ENCODE measurements at regions not wholly inside any gene's neighbourhood (a gene's known extent, or its start where the extent isn't known, plus 50 kb on each side); places are given as distances from the start of the nearest gene placed in this dataset.

GRCh38 chr18:64919971-64920570, 771.2 kb upstream of the LINC00305 start:
- no peak overlapping the region for H3K4me3 ChIP-seq (ENCODE audit: low read depth, low read length)
- TF ChIP-seq CTCF (IDR thresholded peaks at IDR 0.05; ENCODE audit: low read depth, low read length) (no peak), POLR2A (IDR thresholded peaks at IDR 0.05; ENCODE audit: extremely low read depth, insufficient read length) (no peak), MYC (IDR thresholded peaks at IDR 0.05; ENCODE audit: low read depth, low read length) (no peak), MAX (IDR thresholded peaks at IDR 0.05; ENCODE audit: low read depth, low read length) (no peak)
- DNase-seq (ENCODE audit: low read depth): no peak

- TF ChIP-seq POLR2A (IDR thresholded peaks at IDR 0.05; ENCODE audit: extremely low read depth, insufficient read length): no peak
- TF ChIP-seq MYC (IDR thresholded peaks at IDR 0.05; ENCODE audit: low read depth, low read length): no peak
- no peak for TF ChIP-seq MAX (IDR thresholded peaks at IDR 0.05; ENCODE audit: low read depth, low read length)
- no peak for TF ChIP-seq CTCF (IDR thresholded peaks at IDR 0.05; ENCODE audit: low read depth, low read length)
- H3K4me3 ChIP-seq (ENCODE audit: low read depth, low read length): no peak overlapping the region
- no peak for DNase-seq (ENCODE audit: low read depth)
Observed at GRCh38 chr18:64918851-64919250, 770.0 kb upstream of the LINC00305 start.

- TF ChIP-seq POLR2A (IDR thresholded peaks at IDR 0.05; ENCODE audit: extremely low read depth, insufficient read length) (no peak), MAX (IDR thresholded peaks at IDR 0.05; ENCODE audit: low read depth, low read length) (no peak), CTCF (IDR thresholded peaks at IDR 0.05; ENCODE audit: low read depth, low read length) (no peak), MYC (IDR thresholded peaks at IDR 0.05; ENCODE audit: low read depth, low read length) (no peak)
- DNase-seq (ENCODE audit: low read depth): no peak
- no peak overlapping the region for H3K4me3 ChIP-seq (ENCODE audit: low read depth, low read length)
Observed at GRCh38 chr18:64893349-64893748, 744.5 kb upstream of the LINC00305 start.

- no peak for TF ChIP-seq CTCF (IDR thresholded peaks at IDR 0.05; ENCODE audit: low read depth, low read length)
- TF ChIP-seq POLR2A (IDR thresholded peaks at IDR 0.05; ENCODE audit: extremely low read depth, insufficient read length): no peak
- TF ChIP-seq MAX (IDR thresholded peaks at IDR 0.05; ENCODE audit: low read depth, low read length): no peak
- TF ChIP-seq MYC (IDR thresholded peaks at IDR 0.05; ENCODE audit: low read depth, low read length): no peak
- DNase-seq (ENCODE audit: low read depth): no peak
- H3K4me3 ChIP-seq (ENCODE audit: low read depth, low read length): no peak overlapping the region
Observed at GRCh38 chr18:64888956-64889355, 740.1 kb upstream of the LINC00305 start.

GRCh38 chr18:64886995-64887394, 738.1 kb upstream of the LINC00305 start:
- DNase-seq (ENCODE audit: low read depth): no peak
- no peak overlapping the region for H3K4me3 ChIP-seq (ENCODE audit: low read depth, low read length)
- TF ChIP-seq MYC (IDR thresholded peaks at IDR 0.05; ENCODE audit: low read depth, low read length) (no peak), CTCF (IDR thresholded peaks at IDR 0.05; ENCODE audit: low read depth, low read length) (no peak), MAX (IDR thresholded peaks at IDR 0.05; ENCODE audit: low read depth, low read length) (no peak), POLR2A (IDR thresholded peaks at IDR 0.05; ENCODE audit: extremely low read depth, insufficient read length) (no peak)
